22Rv1 (cell line): ENCODE measurements at regions not wholly inside any gene's neighbourhood (a gene's known extent, or its start where the extent isn't known, plus 50 kb on each side); places are given as distances from the start of the nearest gene placed in this dataset.
"Not testable (repeated sequence)": the region's sequence is repeated elsewhere in the genome, so short reads cannot be mapped to it uniquely, and the experiment has no call there.

Source experiments
- H3K27ac ChIP-seq: fragments of 450-650 bp; 2 replicates; pipeline ENCODE4 v1.5.1; 2017
- ZFX ChIP-seq: fragments of 450-650 bp; IDR thresholded peaks from 2 replicates; pipeline ENCODE4 v1.6.1; 2017; ENCODE audit warnings: antibody characterized with exemption, borderline replicate concordance
- TF ChIP-seq, protein P1 (sequence below): fragments of 450-650 bp; IDR thresholded peaks from 2 replicates; pipeline ENCODE4 v1.5.1; 2017; ENCODE audit warnings: mild to moderate bottlenecking

DNA sequence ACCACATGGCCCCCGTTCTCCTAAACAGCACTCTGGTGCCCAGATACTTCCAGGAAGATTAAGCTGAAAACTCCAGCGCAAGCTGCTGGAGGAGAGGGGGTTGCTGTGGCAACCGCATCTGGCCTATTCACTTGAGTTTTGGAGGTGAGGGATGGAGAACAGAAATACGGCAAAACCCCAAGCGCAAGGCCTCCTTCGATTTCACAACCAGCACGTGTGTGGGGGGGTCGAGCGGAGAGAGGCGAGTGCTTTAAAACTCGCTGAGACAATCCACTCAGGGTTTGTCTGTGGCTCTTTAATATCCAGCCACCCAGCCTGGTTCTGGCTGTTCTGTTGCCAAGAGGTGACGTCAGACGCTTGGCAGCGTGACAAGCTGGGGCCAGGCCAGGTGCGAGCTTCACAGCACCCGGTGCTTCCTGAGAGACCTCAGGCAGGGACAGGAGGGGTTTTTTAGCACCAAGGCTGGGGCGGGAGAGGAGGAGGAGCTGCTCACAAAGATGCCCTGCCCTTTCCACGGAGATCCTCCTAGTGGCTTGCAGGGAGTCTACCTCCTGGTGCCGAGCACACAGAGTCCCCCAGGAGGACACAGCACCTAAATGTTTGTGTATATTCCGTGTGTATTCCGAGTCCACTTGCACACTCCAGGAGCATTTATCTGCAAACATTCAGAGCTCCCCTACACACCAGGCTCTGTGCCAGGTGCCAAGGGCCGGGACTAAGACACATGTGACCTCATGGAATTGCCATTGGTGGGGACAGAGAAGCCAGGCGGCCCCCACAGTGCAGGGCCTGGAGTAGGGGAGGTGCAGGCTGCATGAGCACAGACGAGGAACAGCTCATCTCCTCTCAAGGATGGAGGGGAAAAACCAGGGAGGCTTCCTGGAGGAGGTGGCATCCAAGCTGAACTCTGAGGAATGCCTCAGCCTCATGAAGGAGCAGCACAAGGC is 194.6 kb downstream of the OLFM1 start:
- no peak overlapping the region for H3K27ac ChIP-seq
- TF ChIP-seq, protein P1, sequence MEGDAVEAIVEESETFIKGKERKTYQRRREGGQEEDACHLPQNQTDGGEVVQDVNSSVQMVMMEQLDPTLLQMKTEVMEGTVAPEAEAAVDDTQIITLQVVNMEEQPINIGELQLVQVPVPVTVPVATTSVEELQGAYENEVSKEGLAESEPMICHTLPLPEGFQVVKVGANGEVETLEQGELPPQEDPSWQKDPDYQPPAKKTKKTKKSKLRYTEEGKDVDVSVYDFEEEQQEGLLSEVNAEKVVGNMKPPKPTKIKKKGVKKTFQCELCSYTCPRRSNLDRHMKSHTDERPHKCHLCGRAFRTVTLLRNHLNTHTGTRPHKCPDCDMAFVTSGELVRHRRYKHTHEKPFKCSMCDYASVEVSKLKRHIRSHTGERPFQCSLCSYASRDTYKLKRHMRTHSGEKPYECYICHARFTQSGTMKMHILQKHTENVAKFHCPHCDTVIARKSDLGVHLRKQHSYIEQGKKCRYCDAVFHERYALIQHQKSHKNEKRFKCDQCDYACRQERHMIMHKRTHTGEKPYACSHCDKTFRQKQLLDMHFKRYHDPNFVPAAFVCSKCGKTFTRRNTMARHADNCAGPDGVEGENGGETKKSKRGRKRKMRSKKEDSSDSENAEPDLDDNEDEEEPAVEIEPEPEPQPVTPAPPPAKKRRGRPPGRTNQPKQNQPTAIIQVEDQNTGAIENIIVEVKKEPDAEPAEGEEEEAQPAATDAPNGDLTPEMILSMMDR = no peak
- no peak for TF ChIP-seq ZFX

DNA sequence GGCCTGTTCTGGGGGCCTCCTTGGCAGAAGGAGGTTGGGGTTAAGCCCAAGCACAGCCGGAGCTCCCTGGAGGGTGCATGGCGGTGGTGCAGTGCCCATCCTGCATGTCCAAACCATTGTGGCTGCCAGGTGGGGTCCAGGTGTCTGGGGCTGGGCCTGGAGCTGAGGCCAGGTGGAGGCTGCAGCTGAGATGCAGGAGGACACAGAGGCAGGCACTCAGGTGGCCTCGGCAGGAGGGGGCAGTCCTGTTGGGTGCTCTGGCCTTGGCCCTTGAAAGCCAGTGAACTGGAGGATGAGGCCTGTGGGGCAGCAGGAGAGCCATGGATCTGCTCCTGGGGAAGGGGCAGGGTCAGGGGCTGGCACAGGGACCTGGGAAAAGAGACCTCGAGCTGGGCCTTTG is 195.3 kb downstream of the OLFM1 start:
- no peak overlapping the region for H3K27ac ChIP-seq

DNA sequence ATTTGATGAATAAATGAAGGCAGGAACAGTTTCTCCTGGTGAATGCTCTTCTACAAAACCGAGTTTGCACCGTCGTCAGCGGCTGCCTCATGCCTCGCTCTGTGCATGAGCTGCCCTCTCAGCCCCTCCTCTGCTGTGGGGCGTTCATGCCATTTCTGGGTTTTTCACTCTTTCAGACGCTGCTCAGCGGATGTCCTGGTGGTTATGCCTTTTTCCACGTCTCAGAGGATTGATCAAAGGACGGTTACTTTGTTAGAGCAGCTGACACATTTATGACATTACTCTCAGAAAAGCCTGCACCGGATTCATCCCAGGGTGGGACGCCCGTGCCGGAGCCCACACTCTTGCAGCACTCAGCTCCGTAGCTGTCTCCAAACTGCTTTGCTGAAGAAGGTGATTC is 195.9 kb upstream of the PPP1R26 start:
- H3K27ac ChIP-seq = no peak overlapping the region
- no peak for TF ChIP-seq ZFX
- TF ChIP-seq, protein P1 = no peak

More for the DNA sequence above, 195.3 kb downstream of the OLFM1 start:
- no peak for TF ChIP-seq ZFX
- TF ChIP-seq, protein P1 = no peak

DNA sequence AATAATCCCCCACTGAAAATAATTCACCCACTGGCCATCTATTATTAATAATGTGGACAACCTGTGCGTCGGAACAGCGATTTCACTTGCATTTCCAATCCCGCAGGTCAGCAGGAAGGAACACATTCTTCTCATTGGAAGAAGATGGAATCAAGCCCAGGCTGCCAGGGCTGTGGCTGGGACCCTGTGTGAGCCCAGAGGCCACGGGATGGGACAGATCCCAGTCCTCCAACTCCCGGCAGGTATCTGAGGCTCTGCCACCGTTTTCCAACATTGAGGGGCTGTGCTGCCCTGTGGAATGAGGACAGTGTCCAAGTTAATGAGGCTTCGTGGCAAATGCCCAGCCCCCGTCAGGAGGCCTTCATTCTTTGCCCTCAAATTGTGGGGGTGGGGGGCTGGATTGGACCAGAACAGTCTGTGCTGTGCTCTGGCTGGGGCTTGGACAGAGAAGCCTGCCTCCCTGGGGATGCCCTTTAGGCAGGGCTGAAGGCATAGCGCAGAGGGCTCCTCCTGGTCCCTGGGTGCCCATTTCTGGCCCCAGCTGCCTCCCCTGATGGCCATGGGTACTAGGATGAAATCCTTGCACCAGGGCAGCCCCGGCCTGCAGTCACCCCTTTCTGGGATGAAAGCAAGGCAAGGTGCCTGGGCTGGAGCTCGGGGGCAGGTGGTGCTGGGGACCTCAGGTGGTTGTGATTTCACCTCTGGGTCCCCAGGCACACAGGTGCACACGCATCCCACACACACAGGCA is 195.0 kb upstream of the PPP1R26 start:
- no peak for TF ChIP-seq ZFX
- TF ChIP-seq, protein P1 = no peak
- no peak overlapping the region for H3K27ac ChIP-seq

DNA sequence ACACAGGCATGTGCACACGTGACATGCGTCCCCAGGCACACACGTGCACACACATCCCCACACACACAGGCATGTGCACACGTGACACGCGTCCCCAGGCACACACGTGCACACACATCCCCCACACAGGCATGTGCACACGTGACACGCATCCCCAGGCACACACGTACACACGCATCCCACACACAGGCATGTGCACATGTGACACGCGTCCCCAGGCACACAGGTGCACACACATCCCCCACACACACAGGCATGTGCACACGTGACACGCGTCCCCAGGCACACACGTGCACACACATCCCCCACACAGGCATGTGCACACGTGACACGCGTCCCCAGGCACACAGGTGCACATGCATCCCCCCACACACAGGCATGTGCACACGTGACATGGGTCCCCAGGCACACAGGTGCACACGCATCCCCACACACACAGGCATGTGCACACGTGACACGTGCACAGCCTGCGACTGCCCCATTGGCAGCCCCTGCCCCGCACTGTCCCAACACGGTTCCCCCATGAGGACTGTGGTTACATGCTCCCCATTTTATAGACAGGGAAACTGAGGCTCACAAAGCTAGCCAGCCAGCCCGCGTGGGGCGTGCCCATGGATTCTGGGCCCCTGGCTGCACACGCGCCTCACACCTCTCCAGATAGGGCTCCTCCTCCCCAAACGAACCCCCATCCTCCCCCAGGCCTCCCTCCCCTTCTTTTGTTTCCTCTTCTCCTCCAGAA is 193.2 kb upstream of the PPP1R26 start:
- H3K27ac ChIP-seq = not testable (repeated sequence)

DNA sequence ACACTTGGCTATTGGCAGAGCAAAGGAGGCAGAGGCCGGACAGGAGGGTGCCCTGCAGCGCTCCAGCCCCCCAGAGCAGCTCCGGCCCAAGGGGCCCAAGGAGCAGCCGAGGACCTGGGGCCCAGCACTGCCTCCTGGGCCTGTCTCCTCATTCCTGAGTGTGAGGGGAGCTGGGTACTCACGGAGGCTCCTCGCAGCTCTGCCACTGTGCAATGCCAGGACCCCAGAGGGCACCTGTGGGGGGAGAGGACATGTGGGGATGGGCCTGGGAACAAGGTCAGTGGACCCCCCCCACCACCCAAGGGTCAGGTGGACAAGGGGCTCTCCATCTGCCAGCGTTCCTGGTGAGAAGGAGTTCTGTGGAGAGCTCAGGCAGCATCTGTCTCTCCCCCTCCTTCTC is 192.6 kb upstream of the PPP1R26 start:
- H3K27ac ChIP-seq = no peak overlapping the region
- TF ChIP-seq, protein P1 = no peak

DNA sequence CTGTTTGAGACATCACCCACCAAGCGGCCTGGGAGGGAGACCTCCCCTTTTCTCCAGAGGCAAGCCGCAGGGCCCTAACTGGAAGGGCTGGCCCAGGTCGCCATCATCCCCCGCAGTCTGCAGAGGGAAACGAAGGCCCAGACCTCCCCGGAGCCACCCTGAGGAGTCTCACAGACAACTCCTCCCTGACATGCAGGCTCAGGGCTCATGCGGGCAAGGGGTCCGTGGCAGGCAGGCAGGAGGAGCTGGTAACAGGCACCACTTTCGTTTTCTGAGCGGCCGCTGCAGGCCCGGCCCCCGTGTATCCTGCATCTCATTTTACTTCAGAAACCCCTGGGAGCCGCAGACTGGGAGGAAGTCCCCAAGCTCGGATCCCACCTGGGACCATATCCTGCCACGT is 192.0 kb upstream of the PPP1R26 start:
- no peak overlapping the region for H3K27ac ChIP-seq
- no peak for TF ChIP-seq ZFX
- TF ChIP-seq, protein P1 = no peak
